Kasumi-1 (cell line): ENCODE measurements at regions not wholly inside any gene's neighbourhood (a gene's known extent, or its start where the extent isn't known, plus 50 kb on each side); places are given as distances from the start of the nearest gene placed in this dataset.
"Not testable (repeated sequence)": the region's sequence is repeated elsewhere in the genome, so short reads cannot be mapped to it uniquely, and the experiment has no call there.

ENCODE experiments used
- DNase-seq, 2 experiments: peaks; one replicate each; lab custom pipeline; 2025; lab: John Stamatoyannopoulos, UW

DNA sequence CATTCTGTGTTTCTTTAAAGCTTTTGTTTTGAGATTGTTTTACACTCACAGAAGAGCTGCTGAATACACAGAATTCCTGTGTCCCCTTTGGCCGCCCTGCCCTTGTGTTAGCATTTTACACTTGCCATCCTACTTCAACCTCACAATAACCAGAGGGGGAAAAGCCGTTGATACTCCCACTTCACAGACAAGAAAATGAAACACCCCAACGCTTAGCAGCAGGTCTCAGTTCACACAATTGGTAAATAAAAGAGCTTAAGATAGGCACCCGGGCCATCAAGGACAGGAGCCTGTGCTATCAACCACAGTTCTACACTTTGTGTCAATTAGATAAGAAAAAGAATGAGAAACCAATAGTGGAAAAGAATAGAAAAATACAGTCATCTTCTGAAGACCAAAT, 178.0 kb downstream of the SYK start:
- no peak for DNase-seq

- DNase-seq, result no peak
Measured at GRCh38 chr9:90981726-90982125, 180.1 kb downstream of the SYK start.

DNA sequence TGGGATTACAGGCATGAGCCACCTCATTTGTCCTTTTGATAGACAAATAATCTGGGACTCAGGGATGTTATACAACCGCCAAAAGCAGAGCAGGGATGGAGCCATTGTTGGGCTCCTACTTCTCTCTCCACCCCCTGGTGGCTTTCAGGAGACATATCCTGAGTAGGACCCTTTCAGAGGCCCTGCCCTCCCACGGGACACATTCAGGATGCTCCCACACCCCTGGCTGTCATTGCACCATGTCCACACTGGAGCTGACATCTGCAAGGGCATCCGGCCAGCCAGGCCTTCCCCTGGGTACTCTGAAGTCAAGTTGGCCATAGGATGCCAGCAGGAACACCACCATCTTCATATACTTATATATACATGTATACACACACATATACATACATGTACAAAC, 181.8 kb downstream of the SYK start:
- no peak for DNase-seq

DNA sequence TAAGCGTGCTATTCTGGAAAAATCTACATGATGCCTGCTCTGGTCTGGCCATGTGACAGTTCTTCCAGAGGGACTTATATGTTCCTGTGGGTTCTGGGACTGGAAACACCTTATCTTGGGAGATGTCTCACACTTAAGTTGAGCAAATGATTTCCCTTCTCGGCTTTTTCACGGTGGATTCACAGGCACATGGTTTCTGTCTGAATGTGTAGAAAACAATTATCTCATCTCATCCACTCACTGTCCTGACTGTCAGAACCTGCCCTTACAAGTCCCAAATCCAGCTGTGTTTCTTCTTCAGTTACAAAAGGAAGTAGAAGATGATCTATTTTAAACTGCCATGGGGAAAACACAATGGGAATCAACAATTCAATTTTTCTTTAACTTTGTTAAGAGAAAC, 184.0 kb downstream of the SYK start:
- DNase-seq, result no peak

- no peak for DNase-seq
Measured at GRCh38 chr9:90986161-90986560, 184.5 kb downstream of the SYK start.

DNA sequence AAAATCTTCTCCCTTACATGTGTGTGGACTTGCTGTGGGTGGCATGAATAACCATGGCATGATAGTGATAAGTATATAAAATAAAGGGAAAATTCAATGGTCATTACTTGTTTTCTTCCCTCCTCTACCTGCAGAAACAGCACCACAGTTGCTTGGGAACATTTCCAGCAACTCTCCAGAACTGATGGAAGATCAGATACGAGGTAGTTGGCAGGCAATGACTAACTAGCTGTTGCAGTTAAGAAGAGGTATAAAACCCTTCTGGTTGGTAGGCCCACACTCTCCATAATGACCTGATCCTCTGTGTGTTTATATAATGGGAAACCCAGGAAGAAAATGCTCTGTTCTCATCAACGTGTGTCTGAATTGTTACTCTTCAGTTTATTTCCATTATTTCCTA, 185.9 kb downstream of the SYK start:
- DNase-seq, result no peak

GRCh38 chr9:90988318-90988717, 186.7 kb downstream of the SYK start:
- no peak for DNase-seq

- DNase-seq, result no peak
Measured at GRCh38 chr9:90991953-90992352, 190.3 kb downstream of the SYK start.

DNA sequence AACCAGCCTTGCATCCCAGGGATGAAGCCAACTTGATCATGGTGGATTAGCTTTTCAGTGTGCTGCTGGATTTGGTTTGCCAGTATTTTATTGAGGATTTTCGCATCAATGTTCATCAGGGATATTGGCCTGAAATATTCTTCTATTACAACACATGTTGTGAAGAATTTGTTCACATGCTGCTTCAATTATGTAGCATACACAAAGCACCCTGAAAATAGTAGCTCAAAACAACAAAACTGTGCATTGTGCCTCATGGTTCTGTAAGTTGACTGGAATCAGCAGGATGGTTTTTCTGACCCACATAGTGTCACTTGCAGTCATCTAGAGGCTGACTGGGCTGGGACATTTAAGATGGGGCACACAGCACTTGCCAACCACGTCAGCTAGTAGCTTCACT, 193.9 kb downstream of the SYK start:
- DNase-seq, result no peak

GRCh38 chr9:90996154-90997065, 194.8 kb downstream of the SYK start:
- no peak for DNase-seq

- DNase-seq, result no peak
Measured at GRCh38 chr9:90998573-90998972, 197.0 kb downstream of the SYK start.

DNA sequence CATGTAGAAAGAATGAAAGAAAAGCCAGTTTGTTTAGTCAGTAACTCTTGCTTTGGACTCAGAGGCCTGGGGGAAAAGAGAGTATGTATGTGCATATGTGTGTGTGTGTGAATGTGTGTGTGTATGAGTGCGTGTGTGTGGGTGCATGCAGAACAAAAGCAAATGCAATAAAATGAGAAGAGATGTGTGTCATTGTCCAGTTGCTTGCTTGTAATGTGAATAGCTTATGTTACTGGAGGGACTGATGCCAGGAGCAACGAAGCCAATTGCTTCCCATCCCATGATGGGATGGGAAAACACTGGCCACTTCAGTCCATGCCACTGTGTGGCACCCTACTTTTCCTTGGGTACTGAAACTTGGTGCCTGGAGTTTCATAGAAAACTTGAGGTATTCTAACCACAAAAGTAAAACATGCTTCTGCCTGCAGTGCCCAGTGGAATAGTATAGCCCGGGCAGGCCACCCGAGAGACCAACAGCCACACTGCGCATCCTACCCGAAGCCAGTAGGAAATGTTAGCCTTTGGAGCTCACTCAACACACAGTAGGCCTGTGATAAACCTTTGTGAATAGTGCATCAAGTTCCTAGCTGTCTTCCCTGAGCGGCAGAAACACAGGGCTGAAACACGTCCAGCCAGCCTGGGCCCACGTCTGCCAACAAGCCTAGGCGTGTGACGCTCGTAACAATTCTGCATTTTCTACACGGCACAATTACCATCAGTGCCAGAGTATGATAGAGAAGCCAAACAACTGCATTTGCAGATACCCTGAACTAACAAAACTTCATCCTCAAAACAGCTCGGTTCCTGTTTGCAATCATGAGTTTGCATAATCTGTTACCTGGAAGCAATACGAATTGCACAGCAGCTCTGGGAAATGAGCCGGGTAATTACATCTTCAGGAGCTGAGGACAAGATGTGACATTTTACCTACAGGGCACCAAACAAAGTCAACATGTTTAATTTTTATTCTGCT, 198.1 kb downstream of the SYK start:
- no peak for DNase-seq

GRCh38 chr9:91001146-91001611, 199.6 kb downstream of the SYK start:
- DNase-seq, result no peak

GRCh38 chr9:91004484-91004883, 202.9 kb downstream of the SYK start:
- no peak for DNase-seq

DNA sequence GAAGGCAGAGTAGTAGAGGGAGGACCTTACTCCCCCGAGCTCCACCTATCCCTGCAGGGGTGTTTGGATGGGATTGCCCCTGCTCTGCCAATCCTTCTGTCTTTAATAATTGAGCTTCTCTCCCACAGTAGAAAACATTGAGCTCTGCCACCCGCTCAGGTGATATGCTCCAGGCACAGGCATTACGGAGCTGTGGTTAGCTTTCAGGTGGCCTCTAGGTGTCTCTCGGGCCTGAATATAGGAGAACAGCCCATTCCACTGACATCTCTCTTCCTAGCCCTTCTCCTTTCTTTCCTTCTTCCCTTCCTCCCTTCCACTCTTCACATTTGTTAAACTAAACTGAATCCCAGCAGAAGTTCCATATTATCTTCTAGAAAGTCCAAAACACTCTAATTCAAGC, 203.4 kb downstream of the SYK start:
- DNase-seq, result no peak

GRCh38 chr9:91006046-91006445, 204.4 kb downstream of the SYK start:
- no peak for DNase-seq

- no peak for DNase-seq
Measured at GRCh38 chr9:91008568-91008967, 206.9 kb downstream of the SYK start.

DNA sequence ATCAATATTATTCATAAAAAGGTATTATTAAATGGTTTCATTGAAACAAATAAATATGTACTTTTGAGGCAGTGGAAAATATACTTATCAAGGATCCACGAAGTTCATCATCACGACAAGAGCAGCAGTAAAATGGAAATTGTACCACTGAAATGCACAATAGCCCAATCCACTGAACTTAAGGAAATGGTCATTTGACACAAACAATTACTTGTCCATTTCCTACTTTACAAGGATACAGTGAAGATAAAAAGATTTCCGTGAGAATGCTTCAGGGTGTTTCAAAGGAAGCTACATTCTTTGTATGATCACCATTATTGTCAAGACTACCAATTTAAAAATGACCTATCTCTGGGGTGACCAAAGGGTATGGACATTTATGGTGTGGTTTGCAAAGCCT, 210.3 kb downstream of the SYK start:
- DNase-seq, result no peak

- DNase-seq, result no peak
Measured at GRCh38 chr9:91012933-91013841, 211.6 kb downstream of the SYK start.

DNA sequence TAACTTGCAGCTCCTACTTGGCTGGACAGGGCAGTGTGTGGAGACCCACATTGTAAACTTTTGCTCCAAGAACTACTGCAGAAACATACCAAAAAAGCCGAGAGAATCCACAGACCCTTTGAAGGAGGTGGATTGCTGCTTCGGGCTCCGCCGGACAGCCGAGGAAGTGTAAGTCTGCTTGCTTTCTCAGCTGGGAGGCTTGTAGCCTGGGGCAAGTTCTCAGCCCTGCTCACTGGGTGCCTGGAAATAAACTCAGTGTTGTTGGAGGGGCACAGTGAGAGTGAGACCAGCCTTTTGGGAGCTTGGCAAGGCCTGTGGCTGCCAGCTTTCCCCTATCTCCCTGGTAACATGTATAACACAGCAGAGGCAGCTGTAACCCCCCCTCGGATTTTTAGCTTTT, 215.6 kb downstream of the SYK start:
- no peak for DNase-seq

DNA sequence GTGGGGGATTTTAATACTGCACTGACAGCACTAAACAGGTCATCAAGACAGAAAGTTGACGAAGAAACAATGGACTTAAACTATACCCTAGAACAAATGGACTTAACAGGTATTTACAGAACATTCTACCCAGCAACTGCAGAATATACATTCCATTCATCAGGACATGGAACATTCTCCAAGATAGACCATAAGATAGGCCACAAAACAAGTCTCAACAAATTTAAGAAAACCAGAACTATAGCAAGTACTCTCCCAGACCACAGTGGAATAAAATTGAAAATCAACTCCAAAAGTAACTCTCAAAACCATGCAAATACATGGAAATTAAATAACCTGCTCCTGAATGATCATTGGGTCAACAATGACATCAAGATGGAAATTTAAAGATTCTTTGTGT, 218.3 kb downstream of the SYK start:
- not testable (repeated sequence) for DNase-seq

GRCh38 chr9:91021656-91022055, 220.0 kb downstream of the SYK start:
- not testable (repeated sequence) for DNase-seq
